ENCODE measurements at regions not wholly inside any gene's neighbourhood (a gene's known extent, or its start where the extent isn't known, plus 50 kb on each side); places are given as distances from the start of the nearest gene placed in this dataset.

- TF ChIP-seq POLR2A (IDR thresholded peaks at IDR 0.05; ENCODE audit: low read depth, low read length) (no peak), TAF1 (IDR thresholded peaks at IDR 0.05; ENCODE audit: low read depth, low read length) (no peak), POU2F2 (IDR thresholded peaks at IDR 0.05; ENCODE audit: low read depth, low read length) (no peak), POLR2AphosphoS5 (IDR thresholded peaks at IDR 0.05; ENCODE audit: low read depth, low read length) (no peak), PAX5 (IDR thresholded peaks at IDR 0.05; ENCODE audit: insufficient read depth, low read length, severe bottlenecking) (no peak)
Measured at GRCh38 chr7:131880078-131880477, 323.6 kb upstream of the PODXL start.
